ENCODE measurements at regions not wholly inside any gene's neighbourhood (a gene's known extent, or its start where the extent isn't known, plus 50 kb on each side); places are given as distances from the start of the nearest gene placed in this dataset.
"Not testable (repeated sequence)": the region's sequence is repeated elsewhere in the genome, so short reads cannot be mapped to it uniquely, and the experiment has no call there.

- TF ChIP-seq POLR2A, CTCF (IDR thresholded peaks at IDR 0.05): not testable (repeated sequence)
Observed at GRCh38 chr13:86926916-86927315, 744.3 kb upstream of the SLITRK5 start.

Measured in body of pancreas (tissue), 4 donors.